Activated CD4-positive, alpha-beta T cell treated with anti-CD3 and anti-CD28 coated beads, Interleukin-2, Interleukin-6, amounts not matched to agents 100 ng/mL and 50 ng/mL, durations not matched to agents 16 hours and 8 hours (primary cell): ENCODE measurements at regions not wholly inside any gene's neighbourhood (a gene's known extent, or its start where the extent isn't known, plus 50 kb on each side); places are given as distances from the start of the nearest gene placed in this dataset.
"Not testable (repeated sequence)": the region's sequence is repeated elsewhere in the genome, so short reads cannot be mapped to it uniquely, and the experiment has no call there.

Experiments
- DNase-seq: peaks from one replicate; pipeline ENCODE4 v3.0.0-alpha.2; 2020

- not testable (repeated sequence) for DNase-seq
Observed at GRCh38 chr6:49274809-49275769, 188.0 kb downstream of the MMUT start.

DNA sequence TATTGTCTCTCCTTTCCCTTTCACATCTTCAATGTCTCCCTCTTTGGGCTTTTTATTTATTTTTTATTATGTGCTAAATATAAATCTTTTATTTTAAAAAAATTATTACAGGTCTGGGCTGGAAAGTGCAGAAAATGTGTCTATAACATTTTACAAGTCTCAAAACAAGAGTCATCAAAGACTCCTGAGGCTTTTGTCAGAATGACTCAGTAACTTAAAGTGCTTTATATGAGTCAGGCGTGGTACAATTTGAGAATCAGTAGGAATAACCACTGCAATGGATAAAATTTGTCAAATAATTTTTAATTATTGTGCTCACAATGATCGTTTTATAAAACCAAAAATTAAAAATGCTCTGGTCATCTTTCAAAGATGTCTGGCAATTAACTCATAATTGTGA is 193.9 kb downstream of the MMUT start:
- DNase-seq: no peak

DNA sequence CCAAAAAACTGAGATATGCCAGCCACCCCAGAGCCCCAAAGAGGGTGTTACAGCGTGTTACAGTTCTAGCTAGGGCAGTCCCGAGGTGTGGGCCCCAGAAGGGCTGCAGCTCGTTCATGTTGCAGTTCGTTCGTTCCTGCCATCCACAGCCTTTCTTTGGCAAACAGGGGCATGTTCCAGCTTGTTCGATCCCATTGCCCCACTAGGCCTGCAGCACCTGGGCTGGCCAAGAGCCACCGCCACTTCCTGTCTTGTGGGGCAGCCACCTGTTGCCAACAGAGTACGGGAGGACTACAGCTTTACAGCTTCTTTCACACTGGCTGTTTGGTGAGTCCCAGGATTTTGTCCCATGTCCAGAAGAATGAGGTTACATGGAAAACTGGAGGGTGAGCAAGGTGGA is 198.1 kb downstream of the MMUT start:
- no peak for DNase-seq

- DNase-seq: no peak
Observed at GRCh38 chr6:49264496-49264895, 198.6 kb downstream of the MMUT start.

GRCh38 chr6:49257549-49257948 is 205.5 kb downstream of the MMUT start:
- DNase-seq: no peak

DNA sequence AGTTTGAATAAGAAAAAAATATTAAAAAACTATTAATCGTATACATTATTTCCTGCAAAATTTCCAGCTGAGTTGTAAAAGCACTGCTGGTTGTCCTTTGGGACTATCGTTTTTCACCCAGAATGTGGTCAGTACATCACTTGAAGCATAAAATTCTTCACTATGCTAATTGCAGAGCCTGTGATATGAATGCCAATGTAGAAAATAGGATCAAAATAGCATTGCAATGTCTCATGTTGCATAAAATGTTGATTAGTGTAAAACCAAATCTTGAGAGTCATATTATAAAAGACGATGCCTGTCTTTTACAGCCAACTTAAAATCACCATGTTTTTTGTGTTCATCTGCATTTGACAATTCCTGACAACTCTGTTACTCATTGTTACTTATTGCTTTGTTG is 207.7 kb downstream of the MMUT start:
- DNase-seq: no peak

GRCh38 chr6:49252901-49253300 is 210.2 kb downstream of the MMUT start:
- DNase-seq: no peak

DNA sequence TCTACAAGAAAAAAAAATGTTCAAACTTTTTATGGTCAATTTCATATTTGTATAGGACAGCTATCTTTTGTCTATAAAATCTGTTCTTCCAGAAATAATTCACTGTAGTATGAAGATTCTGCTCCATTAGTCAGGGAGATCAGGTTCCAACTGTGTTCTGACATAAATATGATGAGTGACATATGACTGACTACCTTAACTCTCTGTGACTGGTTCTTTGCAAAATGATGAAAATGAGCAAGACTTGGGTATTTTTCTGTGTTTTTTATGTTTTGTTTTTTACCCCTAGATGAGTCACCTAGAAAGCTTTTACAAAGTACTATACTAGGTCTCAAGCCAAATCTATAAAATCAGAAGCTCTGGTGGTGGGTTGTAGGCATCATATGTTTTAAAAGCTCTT is 229.6 kb downstream of the MMUT start:
- no peak for DNase-seq

- no peak for DNase-seq
Observed at GRCh38 chr6:49225471-49225870, 237.6 kb downstream of the MMUT start.

DNA sequence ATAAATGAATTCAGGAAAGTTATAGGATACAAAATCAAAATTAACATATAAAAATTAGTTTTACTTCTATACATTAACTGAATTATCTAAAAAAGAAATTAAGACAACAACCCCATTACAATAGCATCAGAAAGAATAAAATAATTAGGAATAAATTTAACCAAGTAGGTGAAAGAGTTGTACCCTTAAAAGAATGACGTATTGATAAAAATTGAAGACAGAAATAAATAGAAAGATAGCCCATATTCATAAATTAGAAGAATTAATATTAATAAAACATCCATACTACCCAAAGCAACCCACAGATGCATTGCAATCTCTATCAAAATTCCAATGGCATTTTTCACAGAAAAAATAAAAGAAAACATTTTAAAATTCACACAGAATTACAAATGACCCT is 242.8 kb downstream of the MMUT start:
- no peak for DNase-seq

DNA sequence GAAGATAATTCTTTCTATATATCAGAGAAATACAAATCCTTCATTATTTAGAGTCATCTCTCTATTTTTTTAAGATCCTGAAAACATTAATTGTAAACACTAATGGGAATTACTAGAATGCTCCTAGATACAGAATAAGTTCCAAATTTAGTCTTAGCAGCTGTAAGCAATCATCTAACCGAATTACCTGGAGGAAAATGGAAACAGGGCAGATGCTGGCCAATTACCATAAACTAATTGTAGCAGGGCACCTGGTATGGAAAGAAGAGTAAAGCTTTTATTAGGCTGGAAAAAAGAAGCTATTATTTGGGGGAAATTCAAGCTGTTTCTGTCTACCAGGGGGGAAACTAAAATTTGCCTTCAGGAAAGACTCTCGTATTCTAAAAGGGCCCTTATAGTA is 257.5 kb downstream of the MMUT start:
- DNase-seq: no peak

- no peak for DNase-seq
Observed at GRCh38 chr6:49202924-49203536, 260.0 kb downstream of the MMUT start.

GRCh38 chr6:49198015-49198414 is 265.0 kb downstream of the MMUT start:
- DNase-seq: no peak

GRCh38 chr6:49162379-49162778 is 300.7 kb downstream of the MMUT start:
- DNase-seq: not testable (repeated sequence)

- DNase-seq: no peak
Observed at GRCh38 chr6:49155316-49155715, 307.7 kb downstream of the MMUT start.

- no peak for DNase-seq
Observed at GRCh38 chr6:49151957-49152356, 311.1 kb downstream of the MMUT start.

DNA sequence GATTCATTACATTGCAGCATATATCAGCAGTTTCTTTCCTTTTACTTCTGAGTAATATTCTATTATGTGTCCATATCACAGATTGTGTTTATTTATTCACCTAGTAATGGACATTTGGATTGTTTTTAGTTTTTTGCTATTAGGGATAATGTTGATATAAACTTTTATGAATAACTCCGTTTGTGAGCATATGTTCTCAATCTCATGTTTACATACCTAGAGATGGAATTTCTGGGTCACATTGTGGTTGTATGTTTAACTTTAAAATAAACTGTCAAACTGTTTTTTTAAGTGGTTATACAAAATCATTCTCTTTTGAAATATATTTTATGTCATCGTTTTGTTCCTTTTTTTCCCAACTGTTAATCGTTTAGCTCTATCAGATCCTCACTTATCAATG is 311.6 kb downstream of the MMUT start:
- no peak for DNase-seq

- no peak for DNase-seq
Observed at GRCh38 chr6:49151033-49151432, 312.0 kb downstream of the MMUT start.

GRCh38 chr6:49145280-49145679 is 317.8 kb downstream of the MMUT start:
- no peak for DNase-seq

GRCh38 chr6:49142421-49143151 is 320.5 kb downstream of the MMUT start:
- no peak for DNase-seq

DNA sequence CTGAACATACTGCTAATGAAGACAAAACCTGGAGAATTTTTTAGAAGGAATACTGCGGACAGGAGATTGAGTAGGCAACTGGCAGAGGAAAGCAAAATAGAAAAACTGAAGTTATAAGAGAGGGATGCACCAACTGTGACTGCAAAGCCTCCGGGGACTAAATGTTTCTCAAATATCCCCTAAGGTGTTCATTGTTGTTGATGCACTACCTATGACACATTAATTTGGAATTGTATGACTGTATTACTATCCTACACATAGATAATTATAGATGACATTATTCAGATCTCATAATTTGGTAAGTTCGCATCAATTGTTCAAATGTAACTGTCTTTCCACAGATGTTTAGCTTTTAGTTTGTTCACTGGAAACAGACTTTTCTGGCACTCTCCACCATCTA is 341.1 kb downstream of the MMUT start:
- no peak for DNase-seq

- DNase-seq: no peak
Observed at GRCh38 chr6:49118478-49118877, 344.6 kb downstream of the MMUT start.

DNA sequence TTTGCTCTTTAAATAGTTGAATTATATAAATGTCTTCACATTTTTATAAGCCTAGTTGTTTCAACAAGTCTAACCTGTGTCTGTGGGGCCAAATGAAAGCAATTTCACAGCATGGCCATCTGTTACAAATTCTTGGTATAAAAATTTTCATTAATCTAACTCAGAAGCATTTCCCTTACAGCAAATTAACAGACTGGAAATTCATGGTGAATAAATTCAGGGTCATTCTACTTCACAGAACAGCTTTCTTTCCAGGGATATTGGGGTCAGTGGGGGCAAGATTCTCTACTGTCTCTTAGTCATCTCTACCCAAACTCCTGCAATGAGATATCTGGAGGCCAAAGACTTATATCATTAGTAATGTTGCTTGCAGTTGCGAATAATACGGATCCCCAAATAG is 352.1 kb downstream of the MMUT start:
- no peak for DNase-seq

- not testable (repeated sequence) for DNase-seq
Observed at GRCh38 chr6:49097664-49098063, 365.4 kb downstream of the MMUT start.
